ENCODE measurements at regions not wholly inside any gene's neighbourhood (a gene's known extent, or its start where the extent isn't known, plus 50 kb on each side); places are given as distances from the start of the nearest gene placed in this dataset.
"Not testable (repeated sequence)": the region's sequence is repeated elsewhere in the genome, so short reads cannot be mapped to it uniquely, and the experiment has no call there.

DNA sequence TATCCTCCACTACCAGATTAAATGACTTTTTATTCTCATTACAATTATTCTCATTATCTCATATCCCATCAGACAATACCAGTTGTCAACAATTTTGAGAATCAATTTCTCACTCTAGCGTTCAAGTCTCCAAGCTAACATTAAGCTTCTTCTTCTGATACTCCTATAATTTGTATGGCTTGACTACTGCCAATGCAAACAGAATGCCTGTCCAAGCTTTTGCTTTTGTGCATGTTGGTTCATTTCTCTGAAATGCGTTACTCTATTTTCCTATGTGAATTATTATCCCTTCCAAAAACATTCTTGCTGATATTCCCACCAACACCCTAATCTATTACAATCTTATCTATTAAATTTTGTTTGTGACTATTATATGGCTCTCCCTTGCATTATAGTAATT lies 1602.3 kb downstream of the C4orf33 start:
- no peak for DNase-seq

DNA sequence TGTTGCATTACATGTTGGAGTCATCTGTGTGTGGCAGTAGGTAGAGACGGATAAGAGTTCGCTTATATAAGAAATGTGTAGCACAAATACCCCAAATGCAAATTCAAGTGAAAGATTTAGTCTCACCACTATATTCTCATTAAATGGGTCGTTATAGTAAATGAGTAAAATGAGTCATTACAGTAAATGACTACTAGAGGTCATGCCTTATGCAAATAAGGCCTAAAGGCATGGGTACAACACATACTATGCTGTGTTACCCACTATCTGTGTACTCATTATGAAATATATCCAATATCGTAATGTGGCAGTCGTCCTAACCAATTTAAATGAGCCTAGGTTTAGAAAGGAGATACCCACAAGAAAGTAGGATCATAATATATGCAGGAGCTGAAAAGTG lies 1603.1 kb downstream of the C4orf33 start:
- DNase-seq = no peak

DNA sequence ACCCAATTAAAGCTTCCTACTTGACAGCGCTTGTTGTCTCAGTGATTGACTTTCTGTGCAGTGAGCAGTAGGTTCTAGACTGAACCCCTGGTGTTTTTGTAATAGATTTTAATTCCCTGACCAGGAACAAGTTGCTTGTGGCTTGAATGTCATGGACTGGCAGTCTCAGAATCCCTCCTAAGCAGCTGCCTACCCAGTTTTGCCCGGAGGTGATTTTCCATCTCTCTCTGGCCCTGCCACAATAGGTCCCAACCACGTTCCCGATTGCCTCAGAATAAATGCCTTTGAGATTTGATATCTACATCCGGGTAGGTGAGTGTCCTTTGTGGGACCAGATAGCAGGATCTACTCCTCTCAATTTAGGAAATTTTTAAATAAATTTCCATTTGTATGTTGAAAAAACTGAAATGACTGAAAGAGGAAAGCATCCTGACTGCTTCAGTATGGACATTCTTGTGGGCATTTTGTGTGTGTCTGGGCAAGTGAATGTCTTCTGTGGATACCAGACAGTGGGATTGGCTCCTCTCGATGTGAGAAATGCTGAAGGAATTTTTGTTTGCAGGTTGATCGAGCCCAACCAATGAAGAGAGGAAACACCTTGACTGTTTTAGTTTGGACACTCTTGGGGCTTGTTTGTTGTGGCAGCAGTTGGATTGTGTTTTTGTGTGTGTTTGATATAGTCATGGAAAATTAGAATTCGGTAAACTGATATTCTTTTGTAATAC lies 1607.4 kb downstream of the C4orf33 start:
- no peak for DNase-seq

DNA sequence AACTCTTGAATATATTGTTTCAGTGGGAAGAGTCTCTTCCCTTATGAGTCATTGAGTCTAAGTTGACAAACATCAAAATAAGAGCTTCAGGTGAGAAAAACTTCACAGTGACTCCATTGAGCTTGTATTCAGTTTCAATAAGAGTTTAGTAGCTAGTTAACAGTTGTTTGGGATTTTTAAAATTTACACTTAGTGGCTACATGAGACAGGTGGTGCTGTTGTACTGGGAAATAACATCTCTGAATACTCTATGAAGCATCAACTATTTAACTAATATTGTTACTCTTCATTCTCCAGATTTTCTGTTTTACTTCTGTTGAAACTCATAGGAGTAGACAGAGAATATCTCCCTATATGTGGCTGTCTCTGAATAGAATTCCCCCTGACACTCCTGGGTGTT lies 1609.1 kb downstream of the C4orf33 start:
- no peak for DNase-seq

DNA sequence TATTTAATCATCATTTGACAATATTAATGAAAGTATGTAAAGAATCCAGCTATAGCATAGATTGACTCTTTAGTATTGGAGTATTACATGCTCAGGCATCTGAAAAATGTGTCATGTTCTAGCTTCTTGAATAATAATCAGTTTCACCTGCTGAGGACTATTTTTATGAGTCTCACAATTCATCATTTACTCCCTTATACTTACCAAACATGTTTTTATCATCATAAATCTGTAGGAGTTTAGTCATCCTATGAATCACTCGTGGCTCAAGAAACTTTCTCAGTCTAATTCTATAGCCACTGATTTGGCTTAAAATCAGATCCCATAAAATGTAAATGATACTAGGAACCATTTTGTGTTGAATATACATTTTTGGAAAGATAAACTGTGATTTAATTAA lies 1616.1 kb downstream of the C4orf33 start:
- no peak for DNase-seq

DNA sequence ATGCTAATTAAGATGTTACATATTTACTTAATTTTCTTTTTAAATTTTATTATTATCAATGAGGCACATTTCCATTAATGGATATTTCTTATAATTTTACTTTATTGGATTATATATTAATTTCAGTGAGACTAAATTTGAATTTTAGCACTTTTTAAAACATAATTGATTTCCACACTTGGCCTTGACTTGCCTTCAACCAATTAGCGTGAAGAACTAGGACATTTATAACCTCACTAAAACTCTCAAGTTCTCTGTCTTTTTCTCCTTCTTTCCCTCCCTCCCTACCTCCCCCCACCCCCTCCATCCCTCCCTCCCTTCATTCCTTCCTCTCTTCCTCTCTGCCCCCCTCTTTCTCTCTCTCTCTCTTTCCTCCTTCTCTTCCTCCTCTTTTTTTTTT lies 1618.1 kb downstream of the C4orf33 start:
- no peak for DNase-seq

DNA sequence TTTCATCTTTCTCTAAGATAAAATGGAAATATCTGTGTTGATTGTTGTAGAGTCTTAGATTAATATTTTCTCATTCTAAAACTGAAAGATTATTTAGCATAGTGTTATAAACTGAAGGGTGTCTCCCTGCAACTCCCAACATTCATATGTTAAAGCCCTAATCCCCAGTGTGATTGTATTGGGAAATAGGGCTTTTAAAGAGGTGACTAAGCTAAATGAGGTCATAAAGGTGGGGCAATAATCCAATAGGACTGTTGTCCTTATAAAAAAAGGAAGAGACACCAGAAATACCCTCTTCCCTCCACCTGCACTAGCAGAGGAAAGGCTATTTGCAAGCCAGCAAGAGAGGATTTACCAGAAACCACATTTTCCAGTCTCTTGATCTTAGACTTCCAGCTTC lies 1626.4 kb downstream of the C4orf33 start:
- no peak for DNase-seq

DNA sequence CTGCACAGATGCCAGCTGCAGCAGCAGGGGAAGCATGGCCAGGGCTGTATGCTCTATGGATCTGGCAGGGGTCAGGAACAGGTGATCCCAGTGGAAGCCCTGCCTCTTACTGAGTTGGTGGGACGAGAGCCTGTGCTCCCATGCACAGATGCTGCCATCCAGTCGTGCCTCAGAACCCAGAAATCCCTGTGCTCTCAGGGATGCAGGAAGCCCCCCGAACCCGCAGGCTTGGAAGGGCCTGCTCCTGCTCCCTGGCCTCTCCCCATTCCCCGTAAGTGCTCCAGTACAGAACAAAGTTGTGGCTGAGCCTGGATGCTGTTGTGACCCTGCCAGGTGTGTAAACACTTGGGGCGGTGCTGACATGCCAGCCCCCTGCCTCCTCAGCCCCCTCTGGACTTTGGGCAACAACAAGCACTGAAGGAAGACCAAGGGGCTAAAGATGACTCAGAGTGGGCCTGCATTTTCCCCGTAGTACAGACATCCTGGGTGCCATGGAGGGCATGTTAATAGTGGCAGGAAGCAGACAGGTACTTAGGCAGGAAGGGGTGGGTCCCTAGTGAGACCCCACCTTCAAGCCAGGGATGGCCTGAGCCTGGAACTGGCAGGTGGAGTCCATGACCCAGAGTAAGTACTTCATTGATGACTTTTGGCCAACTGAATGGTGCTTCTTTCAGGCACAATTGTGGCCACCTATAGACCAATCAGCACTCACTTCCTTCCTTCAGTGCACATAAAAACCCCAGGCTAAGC lies 1640.7 kb downstream of the C4orf33 start:
- no peak for DNase-seq

DNA sequence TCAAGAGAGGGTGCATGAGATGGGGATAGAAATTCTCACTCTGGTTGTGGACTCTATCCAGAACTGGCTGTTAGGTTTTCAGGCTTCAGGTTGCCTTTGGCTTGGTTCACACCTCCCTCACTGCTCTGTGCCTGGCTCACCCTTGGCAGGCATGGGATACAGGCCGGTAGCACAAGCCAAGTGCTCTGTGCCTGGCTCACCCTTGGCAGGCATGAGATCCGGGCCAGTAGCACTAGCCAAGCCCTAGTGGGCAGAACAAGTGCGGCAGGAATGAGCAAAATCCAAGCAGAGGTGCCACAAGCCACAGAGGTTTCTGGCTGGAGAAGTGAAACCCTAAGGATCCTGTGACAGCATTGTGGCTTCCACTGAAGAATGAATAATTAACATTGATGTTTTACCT lies 1642.3 kb downstream of the C4orf33 start:
- no peak for DNase-seq

DNA sequence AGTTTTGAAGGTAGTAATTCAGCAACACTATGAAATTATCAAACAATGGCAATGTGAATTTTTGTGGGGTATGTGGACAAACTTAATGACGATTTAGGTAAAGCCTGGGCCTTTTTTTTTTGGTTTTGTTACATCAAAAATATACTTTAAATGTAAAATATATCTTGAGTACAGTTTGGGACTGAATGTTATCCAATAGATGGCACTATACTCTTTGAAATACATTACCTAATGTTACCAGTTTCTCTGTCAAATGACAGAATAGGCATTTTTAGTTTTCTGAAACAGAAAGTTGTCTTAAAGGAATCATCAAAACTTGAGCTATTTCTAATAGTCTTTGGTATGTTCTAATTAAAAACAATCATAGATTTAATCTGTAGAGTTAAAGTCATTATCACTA lies 1651.9 kb downstream of the C4orf33 start:
- DNase-seq = no peak

DNA sequence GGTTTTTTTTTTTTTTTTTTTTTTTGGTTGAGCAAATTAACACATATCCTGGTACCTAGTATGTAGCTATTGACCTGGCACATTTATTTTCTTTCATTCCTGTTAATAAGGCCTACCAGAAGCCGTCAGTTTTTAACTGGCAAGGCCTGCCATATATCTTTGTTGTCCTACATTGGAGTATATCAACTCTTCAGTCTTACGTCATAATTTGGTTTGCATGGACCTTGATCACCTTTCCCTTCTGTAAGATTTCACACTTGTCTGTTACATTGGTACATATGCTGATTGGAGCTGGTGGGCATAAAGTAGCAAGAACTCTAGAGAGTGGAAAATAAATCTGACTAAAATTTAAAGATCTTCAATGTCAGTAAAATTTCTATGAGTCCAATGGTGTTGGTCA lies 1658.0 kb downstream of the C4orf33 start:
- DNase-seq = no peak

DNA sequence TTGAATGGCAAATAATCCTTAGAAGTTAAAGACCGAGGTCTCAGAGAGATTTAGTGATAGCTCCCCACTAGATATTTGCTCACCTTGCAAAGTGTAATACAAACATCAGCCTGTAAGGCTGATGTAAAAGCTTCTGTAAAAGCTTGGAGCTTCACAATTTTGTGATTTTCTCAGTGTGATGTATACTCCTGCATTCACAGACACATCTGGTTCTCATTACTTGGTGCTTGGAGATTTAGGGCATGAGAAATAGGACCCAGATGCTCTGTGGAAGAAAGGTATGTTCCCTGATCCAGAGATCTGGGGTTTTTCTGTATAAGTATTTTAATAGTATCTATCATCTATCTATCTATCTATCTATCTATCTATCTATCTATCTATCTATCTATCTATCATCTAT lies 1664.3 kb downstream of the C4orf33 start:
- DNase-seq = no peak

DNA sequence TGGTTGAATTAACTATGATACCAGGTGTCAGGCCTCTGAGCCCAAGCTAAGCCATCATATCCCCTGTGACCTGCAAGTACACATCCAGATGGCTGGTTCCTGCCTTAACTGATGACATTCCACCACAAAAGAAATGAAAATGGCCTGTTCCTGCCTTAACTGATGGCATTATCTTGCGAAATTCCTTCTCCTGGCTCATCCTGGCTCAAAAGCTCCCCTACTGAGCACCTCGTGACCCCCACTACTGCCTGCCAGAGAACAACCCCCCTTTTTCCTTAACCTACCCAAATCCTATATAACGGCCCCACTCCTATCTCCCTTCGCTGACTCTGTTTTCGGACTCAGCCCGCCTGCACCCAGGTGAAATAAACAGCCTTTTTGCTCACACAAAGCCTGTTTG lies 1671.4 kb downstream of the C4orf33 start:
- DNase-seq = not testable (repeated sequence)

DNA sequence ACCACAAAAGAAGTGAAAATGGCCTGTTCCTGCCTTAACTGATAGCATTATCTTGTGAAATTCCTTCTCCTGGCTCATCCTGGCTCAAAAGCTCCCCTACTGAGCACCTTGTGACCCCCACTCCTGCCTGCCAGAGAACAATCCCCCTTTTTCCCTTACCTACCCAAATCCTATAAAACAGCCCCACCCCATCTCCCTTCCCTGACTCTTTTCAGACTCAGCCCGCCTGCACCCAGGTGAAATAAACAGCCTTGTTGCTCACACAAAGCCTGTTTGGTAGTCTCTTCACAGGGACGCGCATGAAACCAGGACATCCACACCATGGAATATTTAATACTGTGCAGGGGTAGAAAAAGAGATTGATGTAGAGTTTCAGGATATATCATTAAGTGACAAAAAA lies 1677.0 kb downstream of the C4orf33 start:
- DNase-seq = not testable (repeated sequence)

DNA sequence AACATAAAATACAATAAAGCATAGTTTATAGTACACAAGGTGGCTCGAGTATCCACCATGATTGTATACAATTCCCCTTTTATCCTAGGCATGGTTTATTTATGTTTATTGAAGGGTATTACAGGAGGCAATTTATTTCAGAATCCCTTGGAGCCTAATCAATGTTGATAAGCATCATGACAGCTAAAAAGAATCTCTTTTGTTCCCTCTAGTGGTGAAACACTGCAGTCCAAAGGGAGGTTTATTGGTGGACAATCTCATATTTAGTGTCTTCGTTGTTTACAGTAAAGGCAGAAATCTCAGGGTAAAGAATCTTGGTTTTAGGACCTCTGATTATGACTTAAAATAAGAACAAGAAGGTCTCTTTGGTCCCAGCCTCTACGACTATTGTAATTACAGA lies 1712.5 kb downstream of the C4orf33 start:
- DNase-seq = no peak

DNA sequence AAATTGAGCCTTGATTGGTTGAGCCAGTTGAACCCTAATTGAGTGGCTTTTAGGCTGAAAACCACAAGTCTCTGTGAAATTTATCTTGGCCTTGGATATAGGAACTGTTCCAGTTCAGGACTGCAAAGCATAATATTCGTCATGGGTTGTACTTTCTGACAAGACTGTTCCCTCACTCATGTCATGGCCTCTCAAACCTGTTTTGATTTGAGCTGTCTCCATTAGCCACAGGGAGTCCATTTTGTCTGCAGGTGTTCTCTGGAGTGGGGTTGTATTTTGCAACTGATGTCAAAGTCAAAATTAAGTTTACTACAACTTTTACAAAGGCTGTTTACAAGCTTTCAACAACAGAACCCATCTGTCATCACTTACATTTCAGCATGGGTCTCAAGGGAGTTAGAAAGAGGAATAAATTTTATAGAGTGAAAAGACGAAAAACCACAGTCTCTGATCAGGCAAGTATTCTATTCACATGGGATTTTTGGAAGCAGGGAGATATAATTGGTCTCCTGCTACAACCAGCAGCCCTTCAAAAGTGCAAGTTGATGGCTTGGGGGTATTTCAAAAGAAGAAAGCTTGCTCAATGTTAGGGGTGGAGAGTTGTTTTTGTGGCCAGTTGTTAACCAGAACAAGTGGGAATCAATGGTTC lies 1716.3 kb downstream of the C4orf33 start:
- DNase-seq = no peak

DNA sequence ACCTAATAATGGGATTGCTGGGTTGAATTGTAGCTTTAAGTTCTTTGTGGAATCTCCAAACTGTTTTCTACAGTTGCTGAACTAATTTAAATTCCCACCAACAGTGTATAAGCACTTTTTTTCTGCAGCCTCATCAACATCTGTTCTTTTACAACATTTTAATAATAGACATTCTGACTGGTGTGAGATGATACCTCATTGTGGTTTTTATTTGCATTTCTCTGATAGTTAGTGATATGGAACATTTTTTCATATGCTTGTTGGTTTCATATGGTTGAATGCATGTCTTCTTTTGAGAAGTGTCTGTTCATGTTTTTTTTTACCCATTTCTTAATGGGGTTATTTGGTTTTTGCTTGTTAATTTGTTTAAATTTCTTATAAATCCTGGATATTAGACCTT lies 1718.9 kb downstream of the C4orf33 start:
- DNase-seq = no peak

DNA sequence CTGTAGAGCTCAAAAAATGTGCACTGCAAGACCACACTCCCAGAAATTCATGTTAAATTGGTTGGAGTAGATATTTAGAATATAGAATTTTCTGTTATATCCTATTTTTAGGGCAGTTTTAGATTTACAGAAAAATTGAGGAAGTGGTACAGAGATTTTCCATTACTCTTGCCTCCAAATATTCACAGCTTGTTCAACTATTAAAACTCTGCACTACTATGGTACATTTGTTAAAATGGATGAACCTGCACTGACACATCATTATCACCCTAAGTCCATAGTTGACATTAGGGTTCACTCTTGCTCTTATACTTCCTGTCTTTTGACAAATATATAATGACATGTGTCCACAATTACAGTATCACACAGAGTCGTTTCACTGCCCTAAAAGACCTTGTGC lies 1724.5 kb downstream of the C4orf33 start:
- no peak for DNase-seq

DNA sequence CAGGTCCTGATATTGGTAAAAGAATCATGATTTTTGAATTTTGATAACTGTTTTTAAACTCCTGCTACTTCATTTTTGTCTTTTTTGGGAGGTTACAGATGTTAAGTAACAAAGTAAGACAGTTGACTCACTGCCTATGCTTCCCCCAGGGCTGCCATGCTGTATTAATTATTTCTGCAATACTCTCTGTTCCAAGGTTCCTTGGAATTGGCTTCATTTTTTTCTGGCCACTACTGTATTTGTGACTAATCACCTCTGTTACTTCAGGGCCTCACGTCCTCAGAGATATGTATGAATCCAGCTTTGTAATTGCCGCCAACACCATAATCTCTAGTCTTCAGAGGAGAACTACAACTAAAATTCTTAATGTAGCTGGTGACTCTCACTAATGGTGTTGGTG lies 1729.3 kb downstream of the C4orf33 start:
- DNase-seq = no peak

DNA sequence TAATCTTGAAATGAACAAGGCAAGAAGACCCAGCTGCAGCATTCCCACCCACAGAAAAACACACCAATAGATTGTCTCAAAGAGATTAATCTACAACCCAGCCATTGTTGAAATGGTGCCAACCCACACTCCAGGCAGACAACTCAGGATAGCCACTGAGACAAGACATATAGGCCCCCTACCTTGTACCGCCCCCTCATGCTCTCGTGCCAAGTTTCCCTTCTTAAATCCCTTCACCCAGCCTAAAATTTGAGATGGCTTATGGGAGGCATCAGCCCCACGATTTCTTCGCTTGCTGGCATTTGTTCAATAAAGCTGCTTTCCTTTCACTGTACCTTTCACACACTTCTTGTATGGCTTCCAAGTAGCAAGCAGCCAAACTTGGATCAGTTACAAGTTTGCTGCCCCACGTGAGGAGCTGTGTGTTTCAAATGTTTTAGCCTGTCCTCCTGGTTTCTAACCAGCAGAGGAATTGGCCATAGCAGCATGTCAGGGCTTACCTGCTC lies 1754.1 kb downstream of the C4orf33 start:
- no peak for DNase-seq

DNA sequence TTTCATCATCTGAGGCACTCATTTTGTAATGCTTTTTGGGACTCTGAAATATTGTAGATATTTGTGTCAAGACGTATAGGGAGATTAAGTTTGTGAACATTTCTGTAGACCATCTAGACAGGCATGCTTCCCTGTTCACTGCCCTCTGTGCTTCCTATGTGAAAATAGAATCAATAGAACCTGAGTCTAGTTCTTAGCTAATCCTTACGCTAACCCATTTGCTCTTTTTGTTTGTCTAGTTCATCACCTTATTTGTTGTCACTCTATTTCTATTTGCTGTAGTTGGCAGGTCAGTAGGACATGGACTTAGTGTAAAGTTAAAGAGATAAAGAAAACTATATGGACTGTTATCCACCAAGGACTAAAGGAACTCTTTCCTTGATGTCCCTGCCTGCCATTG lies 1755.2 kb downstream of the C4orf33 start:
- no peak for DNase-seq

DNA sequence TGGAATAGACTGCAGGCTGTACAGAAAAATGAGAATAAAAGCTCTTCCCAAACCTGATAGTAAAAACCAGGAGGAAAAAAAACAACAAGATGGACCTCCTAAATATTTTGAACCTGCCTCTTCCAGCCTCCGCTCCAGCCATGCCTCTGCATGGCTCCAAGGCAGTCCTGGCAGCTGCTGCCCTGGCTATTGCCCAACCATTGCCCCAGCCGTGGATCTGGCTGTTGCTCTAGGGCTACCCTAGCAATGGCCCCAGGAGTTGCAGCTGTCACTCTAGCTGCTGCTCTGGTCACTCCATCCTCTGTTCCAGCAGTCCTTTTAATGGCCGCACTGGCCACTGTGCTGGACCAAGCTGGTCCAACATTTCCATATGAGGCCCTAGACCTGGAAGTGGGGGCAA lies 1756.0 kb downstream of the C4orf33 start:
- DNase-seq = no peak

DNA sequence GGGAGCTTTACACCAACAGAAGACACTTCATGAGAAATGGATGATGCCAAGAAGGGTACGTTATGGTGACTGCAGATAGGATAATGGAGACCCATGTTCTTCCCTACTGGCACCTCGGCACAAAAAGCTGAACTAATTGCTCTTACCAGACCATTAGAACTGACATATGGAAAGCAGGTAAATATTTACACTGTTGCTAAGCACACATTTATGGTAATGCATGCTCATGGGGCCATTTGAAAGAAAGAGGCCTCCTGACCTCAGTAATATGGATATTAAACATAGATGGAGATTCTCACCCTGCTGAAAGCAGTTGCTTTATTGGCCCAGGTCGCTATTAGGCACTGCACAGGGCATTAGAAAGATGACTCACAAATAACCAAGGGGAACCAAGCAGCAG lies 1759.6 kb downstream of the C4orf33 start:
- DNase-seq = no peak

DNA sequence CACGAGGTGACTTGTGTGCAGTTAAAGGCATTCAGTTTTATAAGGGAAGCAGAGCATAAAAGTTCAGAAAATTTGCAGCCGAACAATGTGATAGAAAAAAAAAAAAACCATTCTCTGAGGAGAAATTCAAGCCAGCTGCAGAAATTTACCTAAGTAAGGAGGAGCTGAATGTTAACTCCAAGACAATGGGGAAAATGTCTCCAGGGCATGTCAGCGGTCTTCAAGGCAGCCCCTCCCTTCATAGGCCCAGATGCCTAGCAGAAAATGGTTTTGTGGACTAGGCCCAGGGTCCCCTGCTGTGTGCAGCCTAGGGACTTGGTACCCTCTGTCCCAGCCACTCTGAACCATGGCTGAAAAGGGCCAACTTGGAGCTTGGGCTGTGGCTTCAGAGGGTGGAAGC lies 1764.0 kb downstream of the C4orf33 start:
- no peak for DNase-seq

Measured in NCI-H2227 treated with DMSO at 0.1 percent for 48 hours (cell line).